ENCODE measurements at regions not wholly inside any gene's neighbourhood (a gene's known extent, or its start where the extent isn't known, plus 50 kb on each side); places are given as distances from the start of the nearest gene placed in this dataset.

- DNase-seq (ENCODE audit: low spot score) = no peak
These were observed 163.5 kb upstream of the LYZL2 start for GRCh38 chr10:30793093-30793492.

- DNase-seq (ENCODE audit: low spot score) = no peak
These were observed 162.5 kb upstream of the LYZL2 start for GRCh38 chr10:30792025-30792424.

GRCh38 chr10:30791197-30791611, 161.7 kb upstream of the LYZL2 start:
- DNase-seq (ENCODE audit: low spot score) = no peak

GRCh38 chr10:30789806-30790205, 160.3 kb upstream of the LYZL2 start:
- DNase-seq (ENCODE audit: low spot score) = no peak

- peak; percentile 46 for DNase-seq (ENCODE audit: low spot score)
These were observed 158.8 kb upstream of the LYZL2 start for GRCh38 chr10:30788307-30788706.

GRCh38 chr10:30786906-30787305, 157.4 kb upstream of the LYZL2 start:
- DNase-seq (ENCODE audit: low spot score) = no peak

GRCh38 chr10:30786131-30786530, 156.6 kb upstream of the LYZL2 start:
- DNase-seq (ENCODE audit: low spot score) = peak; percentile 79

- peak; percentile 81 for DNase-seq (ENCODE audit: low spot score)
These were observed 155.5 kb upstream of the LYZL2 start for GRCh38 chr10:30784897-30785605.

GRCh38 chr10:30784524-30784896, 155.0 kb upstream of the LYZL2 start:
- DNase-seq (ENCODE audit: low spot score) = peak; percentile 28

GRCh38 chr10:30783939-30784501, 154.5 kb upstream of the LYZL2 start:
- peak; percentile 91 for DNase-seq (ENCODE audit: low spot score)

- peak; percentile 38 for DNase-seq (ENCODE audit: low spot score)
These were observed 153.2 kb upstream of the LYZL2 start for GRCh38 chr10:30782537-30783461.

- no peak for DNase-seq (ENCODE audit: low spot score)
These were observed 152.6 kb upstream of the LYZL2 start for GRCh38 chr10:30782157-30782536.

GRCh38 chr10:30781670-30782121, 152.1 kb upstream of the LYZL2 start:
- DNase-seq (ENCODE audit: low spot score) = no peak

- DNase-seq (ENCODE audit: low spot score) = no peak
These were observed 149.2 kb upstream of the LYZL2 start for GRCh38 chr10:30778769-30779168.

- DNase-seq (ENCODE audit: low spot score) = peak; percentile 86
These were observed 146.4 kb upstream of the LYZL2 start for GRCh38 chr10:30775779-30776591.

- DNase-seq (ENCODE audit: low spot score) = no peak
These were observed 144.7 kb upstream of the LYZL2 start for GRCh38 chr10:30774261-30774660.

GRCh38 chr10:30773501-30773900, 143.9 kb upstream of the LYZL2 start:
- no peak for DNase-seq (ENCODE audit: low spot score)

GRCh38 chr10:30770816-30771215, 141.3 kb upstream of the LYZL2 start:
- no peak for DNase-seq (ENCODE audit: low spot score)

GRCh38 chr10:30770229-30770628, 140.7 kb upstream of the LYZL2 start:
- DNase-seq (ENCODE audit: low spot score) = no peak

- no peak for DNase-seq (ENCODE audit: low spot score)
These were observed 139.8 kb upstream of the LYZL2 start for GRCh38 chr10:30769361-30769760.

- no peak for DNase-seq (ENCODE audit: low spot score)
These were observed 136.1 kb upstream of the LYZL2 start for GRCh38 chr10:30765616-30766015.

GRCh38 chr10:30765022-30765615, 135.6 kb upstream of the LYZL2 start:
- DNase-seq (ENCODE audit: low spot score) = no peak
